HG03064 (cell line): ENCODE measurements at regions not wholly inside any gene's neighbourhood (a gene's known extent, or its start where the extent isn't known, plus 50 kb on each side); places are given as distances from the start of the nearest gene placed in this dataset.

Experiments used
- ATAC-seq: cut with Tn5 transposase; IDR thresholded peaks from one replicate; pipeline ENCODE4 v1.9.1; 2021; ENCODE audit warnings: low read depth; ENCODE audit not compliant: unreplicated experiment

DNA sequence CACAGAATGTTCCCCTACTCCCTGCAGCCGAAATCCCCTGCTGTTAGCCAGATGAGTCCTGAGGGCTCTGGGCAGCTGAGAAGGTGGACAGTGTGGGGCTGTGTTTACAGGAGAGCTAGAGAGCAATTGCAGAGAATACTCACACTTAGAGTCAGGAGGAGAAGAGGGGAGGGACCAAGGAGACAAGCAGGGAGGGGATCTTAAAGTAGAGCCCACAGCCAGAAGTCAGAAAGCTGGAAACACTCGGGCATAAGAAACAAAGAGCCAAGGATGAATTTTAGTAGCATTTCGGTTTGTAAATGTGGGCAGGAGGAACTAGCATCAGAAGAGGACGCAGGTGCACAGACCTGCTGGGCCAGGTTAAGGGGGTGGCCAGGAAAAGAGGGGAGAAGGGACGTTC lies 1435.9 kb downstream of the BRD1 start:
- ATAC-seq, result no peak

DNA sequence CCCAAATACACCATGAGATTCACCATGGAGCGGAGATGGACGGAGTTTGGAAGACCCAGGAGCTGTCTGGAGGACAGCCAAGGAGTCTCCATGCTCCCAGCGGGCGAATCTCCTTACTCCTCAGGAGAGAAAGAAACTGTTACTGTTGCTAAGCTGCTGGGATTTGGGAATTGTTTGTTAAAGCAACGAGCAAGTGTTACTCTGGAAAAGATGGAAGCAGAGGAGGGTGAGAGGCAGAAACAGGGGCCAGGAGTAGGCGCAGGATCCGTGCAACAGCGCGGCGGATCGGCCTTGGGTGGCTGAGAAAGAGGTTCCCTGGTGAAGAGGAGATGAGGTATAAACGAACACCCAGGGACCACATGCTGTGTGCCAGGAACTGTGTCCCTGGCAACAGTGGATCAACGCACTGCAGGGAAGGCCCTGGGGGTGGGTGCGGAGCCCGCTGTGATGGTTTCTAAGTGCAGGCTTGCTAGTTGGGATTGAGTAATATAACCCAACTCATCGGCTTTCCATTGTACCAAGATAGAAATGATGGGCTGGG lies 1436.4 kb downstream of the BRD1 start:
- ATAC-seq, result no peak

- ATAC-seq, result no peak
These were observed 1437.8 kb downstream of the BRD1 start for GRCh38 chr22:48389916-48390315.

- ATAC-seq, result no peak
These were observed 1445.5 kb downstream of the BRD1 start for GRCh38 chr22:48382197-48382596.

DNA sequence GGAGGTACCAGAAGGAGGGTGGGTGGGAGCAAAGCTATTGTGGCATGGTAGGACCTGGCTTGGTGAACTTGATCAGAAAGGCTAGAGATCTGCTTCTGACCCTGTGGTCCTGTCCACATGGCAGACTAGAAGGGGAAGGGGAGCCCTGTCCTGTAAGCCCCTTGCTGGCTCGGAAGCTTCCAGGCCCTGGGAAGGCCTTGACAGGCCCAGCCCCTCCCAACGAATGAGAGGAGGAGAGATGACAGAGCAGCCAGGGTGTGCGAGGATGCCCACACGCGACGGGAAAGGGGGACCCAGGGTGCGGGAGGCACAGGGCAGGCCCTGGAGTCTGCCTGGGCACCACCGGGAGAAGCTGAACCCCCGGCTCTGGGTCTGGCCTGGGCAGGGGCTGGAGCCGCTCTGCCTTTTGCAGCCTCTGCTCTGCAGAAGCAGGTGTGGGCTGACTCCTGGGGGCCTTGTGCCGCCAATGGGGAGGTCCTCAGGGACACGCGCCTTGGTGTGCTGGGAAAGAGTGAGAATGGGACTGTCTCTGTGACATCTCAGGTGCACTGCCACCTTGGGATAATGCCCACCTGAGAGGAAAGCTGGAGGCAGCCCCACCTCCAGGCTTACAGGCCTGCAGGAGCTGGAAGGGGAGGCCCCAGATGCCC lies 1447.5 kb downstream of the BRD1 start:
- ATAC-seq, result no peak

DNA sequence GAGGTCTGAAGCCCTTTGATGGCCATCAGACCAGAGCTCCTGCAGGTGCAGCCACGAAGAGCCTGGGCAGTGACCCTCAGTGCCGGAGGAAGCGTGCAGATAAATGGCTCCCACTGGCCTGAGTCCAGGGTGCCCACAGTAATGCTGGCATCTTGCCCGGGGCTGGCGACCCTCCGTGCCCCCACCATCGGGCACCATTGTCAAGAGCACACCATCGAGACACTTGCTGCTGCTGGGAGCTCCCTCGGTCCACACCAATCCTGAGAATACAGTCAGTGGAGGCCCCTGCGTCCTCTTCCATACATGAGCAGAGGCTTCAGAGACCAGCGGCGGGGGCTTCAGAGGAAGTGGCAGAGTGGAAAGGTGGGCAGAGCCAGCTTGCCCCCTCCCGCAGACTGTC lies 1448.3 kb downstream of the BRD1 start:
- no peak for ATAC-seq

- ATAC-seq, result no peak
These were observed 1449.0 kb downstream of the BRD1 start for GRCh38 chr22:48378673-48379072.

DNA sequence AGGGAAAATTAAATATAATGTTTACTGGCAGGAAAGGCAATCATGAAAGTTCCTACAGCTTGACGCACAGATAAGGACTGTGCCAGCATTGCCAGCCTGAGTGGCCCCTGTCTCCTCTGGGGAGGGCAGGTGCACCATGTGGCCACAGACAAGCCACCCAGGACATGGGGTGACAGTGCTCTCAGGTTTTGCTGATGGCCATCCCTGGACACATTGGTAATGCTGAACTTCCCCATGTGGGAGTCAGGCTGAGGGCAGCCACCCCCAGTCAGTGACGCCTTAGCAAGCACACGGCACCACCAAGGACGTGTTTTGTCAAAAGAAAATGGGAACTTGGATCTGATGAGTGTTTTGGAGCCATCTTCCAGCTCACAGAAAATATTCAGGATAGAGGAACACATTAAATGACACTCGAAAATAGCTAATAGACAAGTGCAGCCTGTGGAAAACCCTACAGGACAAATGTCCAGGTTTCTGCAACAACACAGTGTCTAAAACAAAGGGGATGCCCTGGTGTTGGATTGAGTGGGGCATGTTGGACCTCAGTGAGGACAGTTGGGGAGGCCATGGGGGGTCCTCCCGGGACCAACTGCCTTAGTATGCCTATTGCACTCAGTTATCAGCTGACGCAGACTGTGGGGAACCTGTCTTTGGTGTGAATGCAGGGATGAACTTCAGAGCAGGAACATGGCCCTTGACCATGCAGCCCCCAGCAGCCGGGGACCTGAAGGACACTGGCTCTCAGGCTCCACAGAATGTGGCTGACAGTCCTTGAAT lies 1450.5 kb downstream of the BRD1 start:
- no peak for ATAC-seq

DNA sequence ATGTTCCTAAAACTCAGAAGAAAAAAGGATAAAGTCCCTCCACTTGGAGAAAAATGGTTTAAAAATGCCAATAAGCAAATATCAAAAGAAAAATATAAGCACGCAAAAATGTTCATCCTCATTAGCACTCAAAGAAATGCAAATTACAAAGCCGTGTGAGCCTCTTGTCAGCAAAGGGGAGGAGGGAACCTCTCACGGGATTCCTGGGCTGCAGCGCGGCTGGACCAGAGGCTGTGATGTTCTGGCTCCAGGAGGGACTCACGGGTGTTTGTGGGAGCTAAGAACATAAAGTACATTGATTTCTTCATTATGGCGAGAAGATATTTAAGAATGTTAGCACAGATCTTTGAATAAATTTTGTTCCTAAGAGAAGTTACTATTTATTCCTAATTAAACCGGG lies 1451.2 kb downstream of the BRD1 start:
- no peak for ATAC-seq

DNA sequence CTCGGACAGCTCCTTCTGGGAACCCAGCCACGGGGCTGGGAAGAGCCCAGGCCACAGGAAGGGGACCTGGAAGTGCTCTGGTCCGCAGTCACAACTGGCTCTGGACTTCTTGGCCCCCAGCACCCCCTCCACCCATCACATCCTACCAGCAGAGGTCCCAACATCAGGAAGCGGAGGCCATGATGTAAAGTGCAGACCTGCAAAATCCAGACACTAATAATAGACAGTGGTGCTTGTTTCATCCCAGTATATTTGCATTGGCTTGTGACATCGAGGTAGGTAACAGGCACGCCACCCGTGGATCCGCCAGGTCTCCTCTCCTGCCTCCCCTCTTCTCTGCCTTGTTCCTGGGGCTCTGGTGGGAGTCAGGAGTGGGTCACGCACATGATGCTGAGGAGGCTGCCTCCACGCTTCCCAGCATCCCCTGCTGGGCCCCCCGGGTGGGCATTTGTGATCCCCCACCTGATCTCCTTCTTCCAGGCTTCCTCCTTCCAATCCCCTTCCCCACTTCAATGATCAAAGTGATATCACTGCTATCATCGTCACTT lies 1454.0 kb downstream of the BRD1 start:
- no peak for ATAC-seq

- no peak for ATAC-seq
These were observed 1455.3 kb downstream of the BRD1 start for GRCh38 chr22:48372390-48372789.

DNA sequence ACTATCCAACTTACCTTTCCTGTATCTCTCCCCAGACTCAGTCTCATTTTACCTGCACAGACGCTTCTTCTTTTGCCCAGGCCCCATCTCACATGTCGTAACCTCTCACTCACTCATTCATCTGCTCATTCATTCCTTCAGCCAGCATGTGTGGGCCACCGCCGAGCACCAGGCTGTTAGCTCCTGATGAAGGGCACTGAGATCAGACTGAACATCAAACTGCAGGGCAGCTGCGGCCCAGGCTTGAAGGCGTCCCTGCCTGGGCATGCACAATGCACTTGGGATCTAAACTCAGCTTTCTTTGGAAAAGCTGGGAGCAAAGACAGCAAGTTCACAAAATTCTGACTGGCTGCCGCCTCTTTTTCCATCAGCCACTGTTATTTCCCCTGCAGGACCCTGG lies 1456.3 kb downstream of the BRD1 start:
- no peak for ATAC-seq

DNA sequence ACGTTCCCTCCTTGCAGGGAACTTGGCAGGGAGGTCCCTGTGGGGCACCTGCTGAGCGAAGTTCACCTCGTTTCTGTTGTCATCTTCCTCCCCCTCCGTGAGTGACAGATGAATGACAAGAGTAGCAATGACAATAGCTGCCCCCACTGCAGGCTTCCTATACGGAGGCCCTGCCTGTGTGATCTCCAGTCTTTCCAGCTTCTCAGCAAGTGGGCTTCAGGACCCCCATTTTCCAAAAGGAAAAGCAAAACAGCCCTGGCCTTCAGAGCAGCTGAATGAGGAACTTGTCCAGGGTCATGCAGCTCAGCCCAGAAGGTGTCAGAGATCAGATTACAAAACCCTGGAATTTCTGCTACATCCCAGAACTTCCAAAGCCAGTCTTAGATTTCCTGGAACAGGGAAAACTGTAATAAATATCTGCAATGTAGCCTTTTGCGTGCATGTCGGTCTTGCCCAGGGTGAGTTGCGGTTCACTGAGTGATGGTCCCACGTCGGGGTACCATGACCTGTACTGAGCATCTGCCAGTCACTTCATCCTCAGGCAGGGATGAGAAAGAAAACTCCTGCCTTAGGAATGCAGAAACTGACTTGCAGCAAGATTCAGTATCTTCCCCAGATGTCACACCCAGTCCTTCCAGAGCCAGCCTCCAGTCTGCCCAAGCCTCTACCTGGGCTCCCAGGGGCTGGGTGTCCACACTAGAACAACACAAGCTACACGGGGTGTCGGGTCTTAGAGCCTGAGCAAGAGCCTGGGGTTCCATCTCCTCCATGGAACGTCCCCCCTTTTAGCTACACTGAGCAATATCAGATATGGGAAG lies 1457.0 kb downstream of the BRD1 start:
- ATAC-seq, result no peak

GRCh38 chr22:48369789-48370507 lies 1457.7 kb downstream of the BRD1 start:
- no peak for ATAC-seq

- ATAC-seq, result no peak
These were observed 1458.6 kb downstream of the BRD1 start for GRCh38 chr22:48368975-48369525.

- ATAC-seq, result no peak
These were observed 1459.9 kb downstream of the BRD1 start for GRCh38 chr22:48367731-48368130.

GRCh38 chr22:48366591-48366990 lies 1461.1 kb downstream of the BRD1 start:
- no peak for ATAC-seq

DNA sequence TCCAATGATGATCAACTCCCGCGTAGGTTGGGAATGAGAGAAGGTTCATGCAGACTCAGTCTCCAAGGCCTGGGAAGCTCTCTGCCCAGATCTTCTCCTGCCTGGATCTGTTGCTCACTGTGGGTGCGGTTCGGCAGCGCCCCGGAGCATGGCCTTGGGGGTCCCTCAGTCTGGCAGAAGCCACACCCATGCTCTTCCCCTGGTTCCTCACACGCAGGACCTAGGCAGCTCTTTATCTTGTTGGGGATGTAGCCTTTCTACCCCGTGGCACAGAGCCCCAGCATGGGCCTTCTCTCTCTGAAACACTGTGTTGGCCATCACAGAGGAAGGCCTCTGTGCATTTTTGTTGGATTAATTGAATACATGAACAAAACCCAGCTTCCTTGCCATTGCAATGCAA lies 1461.6 kb downstream of the BRD1 start:
- no peak for ATAC-seq

DNA sequence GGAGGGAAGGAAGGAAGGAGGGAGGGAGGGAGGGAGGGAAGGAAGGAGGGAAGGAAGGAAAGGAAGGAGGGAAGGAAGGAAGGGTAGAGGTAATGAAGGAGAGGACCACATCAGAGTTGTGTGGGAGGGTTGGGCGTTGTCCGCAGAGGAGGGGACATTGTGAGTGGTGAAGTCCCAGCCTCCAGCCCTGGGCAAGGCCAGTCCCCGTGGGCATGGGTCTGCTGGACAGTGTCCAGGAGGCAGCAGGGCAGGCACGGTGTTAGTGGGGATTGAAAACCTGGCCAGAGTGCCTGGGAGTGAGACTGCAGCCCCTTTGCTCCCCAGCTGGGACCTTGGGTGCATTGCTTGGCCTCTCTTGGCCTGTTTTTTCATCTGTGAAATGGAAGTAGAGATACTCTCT lies 1462.3 kb downstream of the BRD1 start:
- ATAC-seq, result no peak
